ENCODE measurements at regions not wholly inside any gene's neighbourhood (a gene's known extent, or its start where the extent isn't known, plus 50 kb on each side); places are given as distances from the start of the nearest gene placed in this dataset.
"Not testable (repeated sequence)": the region's sequence is repeated elsewhere in the genome, so short reads cannot be mapped to it uniquely, and the experiment has no call there.

- FAIRE-seq, result no peak
- TF ChIP-seq CTCF (IDR thresholded peaks at IDR 0.05; ENCODE audit: insufficient read depth, missing control alignments), result no peak
- no peak for DNase-seq (ENCODE audit: insufficient read length, low spot score)
These were observed 672.1 kb upstream of the SLIT2 start for GRCh38 chr4:19579608-19580007.

GRCh38 chr4:19577097-19577496 is 674.6 kb upstream of the SLIT2 start:
- TF ChIP-seq CTCF (IDR thresholded peaks at IDR 0.05; ENCODE audit: insufficient read depth, missing control alignments), result no peak
- no peak for DNase-seq (ENCODE audit: insufficient read length, low spot score)
- no peak for FAIRE-seq

GRCh38 chr4:19575924-19576323 is 675.8 kb upstream of the SLIT2 start:
- FAIRE-seq, result no peak
- DNase-seq (ENCODE audit: insufficient read length, low spot score), result no peak
- TF ChIP-seq CTCF (IDR thresholded peaks at IDR 0.05; ENCODE audit: insufficient read depth, missing control alignments), result no peak

- DNase-seq (ENCODE audit: insufficient read length, low spot score), result no peak
- no peak for TF ChIP-seq CTCF (IDR thresholded peaks at IDR 0.05; ENCODE audit: insufficient read depth, missing control alignments)
- FAIRE-seq, result no peak
These were observed 685.7 kb upstream of the SLIT2 start for GRCh38 chr4:19566041-19566440.

GRCh38 chr4:19562456-19562855 is 689.2 kb upstream of the SLIT2 start:
- FAIRE-seq (no peak), DNase-seq (ENCODE audit: insufficient read length, low spot score) (no peak)
- no peak for TF ChIP-seq CTCF (IDR thresholded peaks at IDR 0.05; ENCODE audit: insufficient read depth, missing control alignments)

- DNase-seq (ENCODE audit: insufficient read length, low spot score), result no peak
- TF ChIP-seq CTCF (IDR thresholded peaks at IDR 0.05; ENCODE audit: insufficient read depth, missing control alignments), result no peak
- no peak for FAIRE-seq
These were observed 694.5 kb upstream of the SLIT2 start for GRCh38 chr4:19557161-19557560.

GRCh38 chr4:19556276-19556675 is 695.4 kb upstream of the SLIT2 start:
- not testable (repeated sequence) for DNase-seq (ENCODE audit: insufficient read length, low spot score); FAIRE-seq

GRCh38 chr4:19547463-19547862 is 704.2 kb upstream of the SLIT2 start:
- no peak for TF ChIP-seq CTCF (IDR thresholded peaks at IDR 0.05; ENCODE audit: insufficient read depth, missing control alignments)
- FAIRE-seq (no peak), DNase-seq (ENCODE audit: insufficient read length, low spot score) (no peak)
